ENCODE measurements at regions not wholly inside any gene's neighbourhood (a gene's known extent, or its start where the extent isn't known, plus 50 kb on each side); places are given as distances from the start of the nearest gene placed in this dataset.

- Histone ChIP-seq H3K9me3 (replicated peaks; ENCODE audit: control insufficient read depth, insufficient read depth, low read length) (no peaks in the 10 kb centered on the region), H3K27me3 (ENCODE audit: control insufficient read depth in 2 of 2, insufficient read depth in 2 of 2, low read length in 2 of 2) (no peaks in the 10 kb centered on the region), H3K4me3 (replicated peaks in 1 of 3; ENCODE audit: insufficient read depth in 1 of 3, low read depth in 1 of 3, low read length in 3 of 3) (no peak overlapping the region), H3K4me2 (ENCODE audit: insufficient read depth, low read length) (no peak overlapping the region), H4K20me1 (replicated peaks; ENCODE audit: control insufficient read depth, extremely low read depth, insufficient read depth, low read length) (no peaks in the 10 kb centered on the region), H3K4me1 (ENCODE audit: control insufficient read depth, extremely low read depth, insufficient read depth, low read length) (no peaks in the 10 kb centered on the region), H2AFZ (ENCODE audit: low read depth, low read length) (no peak overlapping the region), H3K9me1 (replicated peaks; ENCODE audit: control insufficient read depth, extremely low read depth, insufficient read depth, low read length) (no peaks in the 10 kb centered on the region), H3K9ac (replicated peaks; ENCODE audit: extremely low read depth, insufficient read depth, low read length) (no peak overlapping the region), H3K36me3 (ENCODE audit: control insufficient read depth in 2 of 2, extremely low read depth in 1 of 2, insufficient read depth in 2 of 2, low read length in 2 of 2) (no peaks in the 10 kb centered on the region), H3K79me2 (ENCODE audit: control insufficient read depth, insufficient read depth, low read length) (no peaks in the 10 kb centered on the region), H3K27ac (ENCODE audit: insufficient read depth, low read depth, low read length) (no peak overlapping the region)
- TF ChIP-seq EZH2 (IDR thresholded peaks at IDR 0.05; ENCODE audit: borderline replicate concordance, low read depth, low read length, severe bottlenecking) (no peak), CTCF (IDR thresholded peaks at IDR 0.05; ENCODE audit: extremely low read depth in 1 of 2, insufficient read depth in 1 of 2, low read depth in 1 of 2, low read length in 2 of 2) (no peak), MYC (IDR thresholded peaks at IDR 0.05; ENCODE audit: low read depth, low read length) (no peak), MAX (IDR thresholded peaks at IDR 0.05; ENCODE audit: insufficient read depth, insufficient read length) (no peak), FOS (IDR thresholded peaks at IDR 0.05; ENCODE audit: borderline replicate concordance, insufficient read depth, low read length) (no peak), JUN (IDR thresholded peaks at IDR 0.05; ENCODE audit: borderline replicate concordance, insufficient read depth, insufficient read length, low read depth) (no peak), POLR2A (IDR thresholded peaks at IDR 0.05; ENCODE audit: low read depth, low read length) (no peak), POLR2AphosphoS5 (IDR thresholded peaks at IDR 0.05; ENCODE audit: insufficient read depth, low read depth, low read length) (no peak), GATA2 (IDR thresholded peaks at IDR 0.05; ENCODE audit: insufficient read depth, insufficient read length, low read depth, low read length) (no peak)
- ChIA-PET POLR2A (no interaction called here), CTCF (interaction anchor here (2.3 kb wide), 1 partner anchor 8 kb away, joined by 9 read pairs; no protein-coding TSS in a partner anchor)
- BruUV-seq (replicated peaks), result no TSS peak
- dilution Hi-C loops (cut with MboI; ENCODE audit: extremely low pct_ligation_motif_present, low sequenced_read_pairs), result no loop called here
- DNase-seq (ENCODE audit: low read depth, low spot score) (no peak), FAIRE-seq (no peak)
- intact Hi-C loops (cut with micrococcal nuclease), result no loop called here
Observed at GRCh38 chr6:22015944-22016343, 280.9 kb downstream of the PRL start.

Measured in endothelial cell of umbilical vein (primary cell).